Psoas muscle (tissue), 7 donors: ENCODE measurements at regions not wholly inside any gene's neighbourhood (a gene's known extent, or its start where the extent isn't known, plus 50 kb on each side); places are given as distances from the start of the nearest gene placed in this dataset.

Experiments
- ATAC-seq, 4 donors: fragments of 200-7000 bp; cut with Tn5 transposase; one replicate each; pipeline ENCODE4 v1.9.1; 2020; ENCODE audit warnings: moderate library complexity in 3 of 4, mild to moderate bottlenecking in 2 of 4
- DNase-seq, 2 donors: peaks; one replicate each; pipeline ENCODE4 v3.0.0-alpha.2; 2020
- H3K27ac ChIP-seq: fragments of 200-600 bp; one replicate; pipeline ENCODE4 v1.8.0; 2022
- H3K27me3 ChIP-seq, 3 donors: fragments of 200-600 bp in 1 of 3; one replicate each; pipeline versions ENCODE4 v1.6.1 to v1.8.0; 2013 to 2022; ENCODE audit warnings: low read length in 2 of 3, mild to moderate bottlenecking in 2 of 3, moderate library complexity in 1 of 3; ENCODE audit not compliant: insufficient read depth in 3 of 3
- H3K36me3 ChIP-seq, 2 donors: fragments of 200-600 bp in 1 of 2; one replicate each; pipeline versions ENCODE4 v1.6.1 to v1.8.0; 2013 to 2022; ENCODE audit warnings: low read depth in 1 of 2, mild to moderate bottlenecking in 1 of 2, moderate library complexity in 1 of 2; ENCODE audit not compliant: insufficient read depth in 1 of 2
- H3K4me1 ChIP-seq: fragments of 200-600 bp; one replicate; pipeline ENCODE4 v1.8.0; 2022
- H3K4me3 ChIP-seq: fragments of 200-600 bp; one replicate; pipeline ENCODE4 v1.8.0; 2022; ENCODE audit warnings: mild to moderate bottlenecking
- H3K9me3 ChIP-seq: fragments of 200-600 bp; one replicate; pipeline ENCODE4 v1.8.0; 2022
- WGBS, 3 donors: extraction: QIAGEN DNeasy Blood & Tissue Kit; methylation state at CpG; one replicate each; pipeline versions ENCODE4 v1.1.6 to v1.1.7; 2013; 5-methylcytosine and 5-hydroxymethylcytosine counted together
- intact Hi-C, 2 donors: fragments of 100-400 bp; cut with DNase I; formaldehyde crosslinking; loops; one replicate each; pipeline versions ENCODE4 v1.11.0 to v1.14.2; 2022
- TF ChIP-seq, protein P1 (sequence below): fragments of 200-600 bp; IDR thresholded peaks from one replicate; pipeline ENCODE4 v1.8.0; 2022; ENCODE audit warnings: antibody characterized with exemption
- donor health status: healthy with polysubstance abuse.
- donor health status: DM: no; HTN: no; CAD: no; lungs with moderate emphysema.
- donor health status: Bipolar disorder and iron deficiency.
- donor health status: healthy.
- donor health status: DM: yes; HTN: yes; CAD: no.
- donor health status: DM: no; HTN: no; CAD: no.
- donor health status: DM: yes; HTN: yes; CAD: no.

DNA sequence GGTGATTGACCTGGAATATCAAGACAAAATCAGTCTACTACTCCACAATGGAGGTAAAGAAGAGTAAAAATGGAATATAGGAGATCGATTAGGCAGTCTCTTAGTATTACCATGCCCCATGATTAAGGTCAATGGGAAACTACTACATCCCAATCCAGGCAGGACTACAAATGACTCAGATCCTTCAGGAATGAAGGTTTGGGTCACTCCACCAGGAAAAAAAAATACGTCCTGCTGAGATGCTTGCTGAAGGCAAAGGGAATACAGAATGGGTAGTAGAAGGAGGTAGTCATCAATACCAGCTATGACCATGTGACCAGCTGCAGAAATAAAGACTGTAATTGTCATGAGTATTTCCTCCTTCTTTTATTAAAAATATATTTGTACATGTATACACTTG, 103.4 kb upstream of the NPAS2 start:
- Histone ChIP-seq H3K4me1 (no peaks in the 10 kb centered on the region), H3K4me3 (no peak overlapping the region), H3K9me3 (no peaks in the 10 kb centered on the region), H3K27me3 (no peaks in the 10 kb centered on the region), H3K36me3 (no peaks in the 10 kb centered on the region), H3K27ac (no peak overlapping the region)
- ATAC-seq (no peak), DNase-seq (no peak)
- WGBS, 3 donors: 87 to 89% (median 88%) methylated on average over 2 of the region's 2 CpGs
- TF ChIP-seq, protein P1, sequence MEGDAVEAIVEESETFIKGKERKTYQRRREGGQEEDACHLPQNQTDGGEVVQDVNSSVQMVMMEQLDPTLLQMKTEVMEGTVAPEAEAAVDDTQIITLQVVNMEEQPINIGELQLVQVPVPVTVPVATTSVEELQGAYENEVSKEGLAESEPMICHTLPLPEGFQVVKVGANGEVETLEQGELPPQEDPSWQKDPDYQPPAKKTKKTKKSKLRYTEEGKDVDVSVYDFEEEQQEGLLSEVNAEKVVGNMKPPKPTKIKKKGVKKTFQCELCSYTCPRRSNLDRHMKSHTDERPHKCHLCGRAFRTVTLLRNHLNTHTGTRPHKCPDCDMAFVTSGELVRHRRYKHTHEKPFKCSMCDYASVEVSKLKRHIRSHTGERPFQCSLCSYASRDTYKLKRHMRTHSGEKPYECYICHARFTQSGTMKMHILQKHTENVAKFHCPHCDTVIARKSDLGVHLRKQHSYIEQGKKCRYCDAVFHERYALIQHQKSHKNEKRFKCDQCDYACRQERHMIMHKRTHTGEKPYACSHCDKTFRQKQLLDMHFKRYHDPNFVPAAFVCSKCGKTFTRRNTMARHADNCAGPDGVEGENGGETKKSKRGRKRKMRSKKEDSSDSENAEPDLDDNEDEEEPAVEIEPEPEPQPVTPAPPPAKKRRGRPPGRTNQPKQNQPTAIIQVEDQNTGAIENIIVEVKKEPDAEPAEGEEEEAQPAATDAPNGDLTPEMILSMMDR: no peak
- intact Hi-C loops: no loop called here

DNA sequence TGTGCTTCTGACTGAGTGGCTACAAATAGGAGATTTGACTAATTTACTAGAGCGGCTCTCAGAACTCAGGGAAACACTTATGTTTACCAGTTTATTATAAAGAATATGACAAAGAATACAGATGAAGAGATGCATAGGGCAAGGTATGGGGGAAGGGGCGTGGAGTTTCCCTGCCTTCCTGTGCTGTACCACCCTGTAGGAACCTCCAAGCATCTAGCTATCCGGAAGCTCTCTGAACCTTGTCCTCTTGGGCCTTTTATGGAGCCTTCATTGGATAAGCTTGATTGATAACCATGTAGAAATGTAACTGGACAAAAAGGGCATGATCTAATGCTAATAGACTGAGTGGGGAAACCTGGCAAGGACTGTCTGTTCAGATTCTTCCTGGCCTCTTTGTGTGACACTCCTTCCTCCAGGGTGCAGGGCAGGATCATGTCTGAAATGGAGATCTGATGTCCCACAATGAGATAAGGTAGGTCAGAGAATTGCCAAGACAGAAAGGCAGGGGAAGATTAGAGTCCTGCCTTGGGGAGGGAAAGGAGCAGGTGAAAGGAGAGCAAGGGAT, 101.8 kb upstream of the NPAS2 start:
- TF ChIP-seq, protein P1: no peak

DNA sequence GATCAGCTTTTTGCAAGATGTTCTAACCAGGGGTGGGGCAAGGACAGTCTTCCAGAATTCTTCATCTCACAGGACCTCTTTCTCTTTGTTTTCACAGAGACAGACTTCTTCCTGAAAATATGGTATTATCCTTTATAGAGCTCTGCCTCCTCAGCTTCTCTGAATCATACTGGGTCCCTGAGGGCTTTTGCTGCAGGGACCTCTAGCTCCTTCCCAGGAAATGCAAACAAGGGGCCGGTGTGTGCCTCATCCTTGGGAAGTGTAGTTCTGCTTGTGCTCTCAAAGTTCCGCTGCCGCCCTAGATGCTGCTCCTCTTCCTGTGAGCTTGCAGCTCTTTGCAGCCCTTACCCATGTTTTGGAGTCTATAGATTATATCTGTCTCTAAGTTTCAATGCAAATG, 99.5 kb upstream of the NPAS2 start:
- WGBS, 3 donors: 61 to 71% (median 68%) methylated on average over 3 of the region's 3 CpGs
- DNase-seq: no peak
- no peaks in the 10 kb centered on the region for H3K9me3 ChIP-seq
- intact Hi-C loops: no loop called here
- ATAC-seq: no peak
- H3K4me1 ChIP-seq: no peaks in the 10 kb centered on the region
- no peak overlapping the region for H3K27ac ChIP-seq
- H3K27me3 ChIP-seq: no peaks in the 10 kb centered on the region
- TF ChIP-seq, protein P1: no peak
- no peaks in the 10 kb centered on the region for H3K36me3 ChIP-seq
- H3K4me3 ChIP-seq: no peak overlapping the region

More for the DNA sequence above, 101.8 kb upstream of the NPAS2 start:
- Histone ChIP-seq H3K9me3 (no peaks in the 10 kb centered on the region), H3K4me1 (no peaks in the 10 kb centered on the region), H3K27ac (no peak overlapping the region), H3K36me3 (no peaks in the 10 kb centered on the region), H3K27me3 (no peaks in the 10 kb centered on the region), H3K4me3 (no peak overlapping the region)
- ATAC-seq: no peak
- intact Hi-C loops: no loop called here
- DNase-seq: no peak
- 63 to 64% (median 63%) methylated on average over 3 of the region's 3 CpGs for WGBS, 3 donors

DNA sequence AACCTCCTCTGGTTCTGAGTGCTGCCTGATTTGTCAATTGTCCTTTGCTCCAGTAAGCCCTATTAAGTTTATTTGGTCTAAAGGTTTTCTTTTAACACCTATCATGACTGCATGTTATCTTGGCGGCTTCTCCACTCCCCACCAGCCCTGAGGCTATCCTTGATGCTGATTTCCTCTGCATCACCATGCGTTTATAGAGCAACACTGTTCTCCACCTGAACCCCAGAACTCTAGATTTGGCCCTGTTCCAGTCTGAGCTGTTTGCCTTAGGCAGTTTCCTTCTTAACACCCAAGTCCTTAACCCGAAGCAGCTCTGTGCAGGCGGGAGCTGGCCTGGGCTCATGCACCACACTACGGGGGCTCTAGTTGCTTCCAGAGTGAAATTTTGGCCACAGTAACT, 98.2 kb upstream of the NPAS2 start:
- intact Hi-C loops: no loop called here
- Histone ChIP-seq H3K9me3 (no peaks in the 10 kb centered on the region), H3K27me3 (no peaks in the 10 kb centered on the region), H3K4me3 (no peak overlapping the region), H3K4me1 (no peaks in the 10 kb centered on the region), H3K27ac (no peak overlapping the region), H3K36me3 (no peaks in the 10 kb centered on the region)
- no peak for DNase-seq
- WGBS, 3 donors: 78 to 85% (median 82%) methylated on average over 5 of the region's 5 CpGs
- TF ChIP-seq, protein P1: no peak
- no peak for ATAC-seq

DNA sequence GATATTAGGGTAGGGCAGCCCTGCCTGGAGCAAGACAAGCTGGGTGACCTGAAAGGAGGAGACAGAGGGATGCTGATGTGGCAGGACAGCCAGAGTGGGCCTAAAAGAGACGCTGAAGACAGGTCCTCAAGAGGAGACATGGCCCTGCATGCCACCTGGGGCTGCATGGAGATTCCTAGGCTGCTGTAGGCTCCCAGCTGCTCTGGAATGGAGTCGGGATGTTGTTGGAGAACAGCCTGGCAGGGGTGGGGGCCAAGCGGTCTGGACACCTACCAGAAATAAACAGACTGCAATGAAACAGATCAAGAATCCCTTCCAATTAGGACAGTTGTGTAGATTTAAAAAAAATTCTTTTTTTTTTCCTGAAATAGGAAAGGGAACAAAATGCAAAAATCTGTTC, 97.8 kb upstream of the NPAS2 start:
- 35 to 66% (median 52%) methylated on average over 3 of the region's 3 CpGs for WGBS, 3 donors
- intact Hi-C loops: no loop called here
- no peaks in the 10 kb centered on the region for H3K36me3 ChIP-seq

More for the DNA sequence above, 97.8 kb upstream of the NPAS2 start:
- no peak for ATAC-seq
- H3K4me1 ChIP-seq: no peaks in the 10 kb centered on the region
- no peak for DNase-seq
- H3K27ac ChIP-seq: no peak overlapping the region
- TF ChIP-seq, protein P1: no peak
- H3K9me3 ChIP-seq: no peaks in the 10 kb centered on the region
- H3K4me3 ChIP-seq: no peak overlapping the region
- no peaks in the 10 kb centered on the region for H3K27me3 ChIP-seq
